GM19372 (cell line): ENCODE measurements at regions not wholly inside any gene's neighbourhood (a gene's known extent, or its start where the extent isn't known, plus 50 kb on each side); places are given as distances from the start of the nearest gene placed in this dataset.
"Not testable (repeated sequence)": the region's sequence is repeated elsewhere in the genome, so short reads cannot be mapped to it uniquely, and the experiment has no call there.

Source experiments
- ATAC-seq: cut with Tn5 transposase; IDR thresholded peaks from one replicate; pipeline ENCODE4 v1.9.1; 2021; ENCODE audit warnings: mild to moderate bottlenecking, low read depth, moderate library complexity; ENCODE audit not compliant: unreplicated experiment

GRCh38 chr15:96869790-96870189 lies 539.3 kb downstream of the NR2F2 start:
- ATAC-seq, result no peak

DNA sequence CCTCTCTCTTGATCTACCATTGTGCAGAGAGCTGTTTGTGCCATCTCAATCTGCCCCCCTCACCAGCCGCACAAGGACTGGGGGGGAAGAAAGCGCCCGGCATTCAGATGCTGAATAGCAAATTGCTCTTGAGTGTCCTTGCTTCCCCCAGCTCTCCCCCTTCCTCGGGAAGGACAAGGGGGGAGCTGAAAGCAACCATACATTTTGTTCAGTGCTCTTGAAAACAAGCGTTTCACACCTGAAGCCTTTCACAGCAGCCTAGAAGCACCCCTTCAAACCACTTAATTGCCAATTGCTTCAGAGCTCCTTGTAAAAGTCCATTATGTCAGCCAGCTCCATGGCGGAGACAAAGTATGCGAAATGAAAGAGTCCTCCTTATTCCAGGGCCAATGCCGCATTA lies 540.1 kb downstream of the NR2F2 start:
- no peak for ATAC-seq

GRCh38 chr15:96877442-96877841 lies 546.9 kb downstream of the NR2F2 start:
- ATAC-seq, result not testable (repeated sequence)

DNA sequence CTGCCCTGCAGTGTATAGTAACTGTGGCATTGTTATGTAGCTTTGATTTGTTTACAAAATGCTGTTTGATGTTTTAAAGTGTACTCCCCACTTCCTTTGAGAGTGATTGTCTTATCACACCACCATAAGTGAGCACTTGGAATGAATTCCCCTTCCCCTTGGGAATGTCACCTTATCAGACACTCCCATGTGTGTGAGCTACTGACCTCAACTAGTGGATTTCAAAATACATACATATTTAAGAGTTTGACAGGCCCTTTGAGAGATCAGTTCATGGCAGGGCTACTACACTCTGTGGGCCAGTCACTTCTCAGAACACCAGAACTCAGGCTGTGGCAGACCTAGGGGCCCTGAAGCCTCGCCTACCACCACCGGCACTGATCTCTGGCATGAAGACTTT lies 547.6 kb downstream of the NR2F2 start:
- no peak for ATAC-seq

DNA sequence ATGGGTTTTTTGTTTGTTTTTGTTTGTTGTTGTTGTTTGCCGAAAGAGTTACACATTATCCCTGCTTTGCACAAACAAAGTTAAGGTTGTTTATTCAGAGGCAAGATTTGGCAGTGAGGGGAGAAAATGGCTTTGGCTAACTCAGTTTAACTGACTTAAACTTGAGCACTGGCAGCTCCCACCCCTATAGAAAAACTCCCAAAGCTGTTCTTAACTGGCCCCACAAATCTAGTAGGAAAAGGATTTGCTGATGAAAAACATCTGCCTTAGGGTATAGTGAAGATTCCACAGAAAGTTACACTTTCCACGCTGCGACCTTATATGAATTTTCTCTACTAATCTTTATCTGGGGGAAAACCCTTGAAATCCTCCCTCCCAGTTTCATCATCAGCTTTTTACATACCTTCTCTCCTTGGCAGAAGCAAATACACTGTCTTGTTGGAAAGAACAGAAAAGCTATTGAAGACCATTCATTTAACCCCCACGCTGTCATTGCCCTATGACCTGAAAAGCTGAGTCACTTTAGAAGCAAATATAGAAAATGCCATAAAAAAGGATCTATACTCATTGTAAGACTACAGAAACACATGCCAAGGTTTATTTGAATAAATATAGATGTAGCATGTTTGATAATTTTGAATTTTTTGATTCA lies 551.7 kb downstream of the NR2F2 start:
- no peak for ATAC-seq

GRCh38 chr15:96887730-96888129 lies 557.2 kb downstream of the NR2F2 start:
- ATAC-seq, result no peak

DNA sequence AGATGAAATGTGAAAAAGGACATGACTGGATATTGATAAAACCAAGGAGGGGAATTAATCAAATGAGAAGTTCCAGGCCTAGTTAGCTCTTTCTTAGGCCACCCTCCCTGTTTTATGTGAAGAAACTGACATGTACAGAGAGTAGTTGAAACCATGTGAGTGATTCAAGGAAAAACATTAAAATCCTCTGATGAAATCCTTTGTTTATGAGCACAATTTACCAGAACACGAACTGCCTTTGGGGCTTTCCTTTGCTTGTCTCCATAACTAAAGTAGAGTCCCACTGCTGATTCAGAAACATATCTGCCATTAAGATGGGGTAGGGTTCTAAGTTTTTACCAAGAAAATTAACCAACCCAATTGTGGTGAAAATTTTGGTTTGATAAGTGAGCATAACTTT lies 558.3 kb downstream of the NR2F2 start:
- ATAC-seq, result no peak

DNA sequence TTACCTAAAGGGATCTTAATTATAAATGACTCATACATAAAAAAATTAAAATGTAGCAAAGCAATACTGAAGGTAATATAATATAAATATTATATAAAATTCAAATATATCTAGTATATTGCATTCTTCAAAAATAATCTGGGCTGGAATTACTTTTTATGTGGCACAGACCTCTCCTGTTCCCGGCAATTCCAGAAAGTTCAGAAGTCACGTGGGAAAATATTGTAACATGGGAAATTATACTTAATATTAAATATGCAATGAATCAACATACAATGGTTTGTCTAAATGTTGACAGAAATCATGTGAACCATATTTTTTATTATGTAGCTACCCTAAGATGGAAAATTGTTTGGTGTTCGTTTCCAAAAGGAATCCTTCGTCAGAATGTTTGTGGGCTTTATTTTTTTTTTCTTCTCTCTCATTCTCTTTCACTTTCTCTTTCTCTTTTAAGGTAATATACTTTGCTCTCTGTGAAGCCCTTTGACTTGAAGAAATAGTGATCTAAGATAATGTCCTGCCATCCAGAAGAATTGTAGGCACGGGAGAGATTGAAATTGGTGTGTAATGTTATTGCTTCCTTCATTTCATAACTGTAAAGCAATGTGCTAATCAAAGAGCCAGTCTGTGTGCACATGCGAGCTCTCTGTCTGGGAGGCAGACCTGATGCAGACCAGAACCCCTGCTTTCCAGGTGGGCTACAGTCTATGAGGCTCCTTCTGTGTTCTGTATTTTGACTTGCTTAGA lies 559.4 kb downstream of the NR2F2 start:
- no peak for ATAC-seq

- no peak for ATAC-seq
Observed at GRCh38 chr15:96891046-96891445, 560.5 kb downstream of the NR2F2 start.

DNA sequence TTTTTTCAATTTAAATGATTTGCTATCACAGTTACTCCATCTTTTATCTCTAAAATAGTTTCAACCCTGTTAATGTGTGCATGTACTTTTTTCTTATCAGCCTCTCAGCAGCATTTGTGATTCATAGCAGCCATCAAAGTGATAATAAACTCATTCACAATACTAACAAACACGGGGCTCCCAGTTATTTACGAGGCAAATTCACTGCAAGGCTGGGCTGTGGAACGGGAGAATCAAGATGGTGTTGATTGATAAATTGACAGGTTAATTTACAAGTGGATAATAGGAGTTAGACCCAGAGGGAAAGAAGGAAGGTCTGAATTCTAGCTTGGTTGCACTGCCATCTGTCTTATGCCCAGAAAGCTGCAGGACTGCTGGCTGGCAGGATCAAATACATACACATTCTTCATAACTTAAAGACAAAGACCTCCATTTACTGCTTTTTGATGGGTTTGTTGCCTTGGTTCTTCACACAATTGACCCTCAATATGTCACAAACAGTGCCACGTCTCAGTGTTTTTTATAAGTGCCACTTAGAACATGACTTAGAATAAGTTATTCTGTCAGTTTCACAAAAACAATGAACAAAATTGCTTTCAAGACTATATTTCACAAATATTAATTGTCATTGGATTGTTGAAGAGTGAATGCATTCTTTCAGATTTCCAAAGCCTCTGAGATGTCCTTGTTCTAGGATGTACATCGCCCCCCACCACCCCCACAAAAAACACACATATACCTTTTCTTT lies 562.8 kb downstream of the NR2F2 start:
- ATAC-seq, result no peak

DNA sequence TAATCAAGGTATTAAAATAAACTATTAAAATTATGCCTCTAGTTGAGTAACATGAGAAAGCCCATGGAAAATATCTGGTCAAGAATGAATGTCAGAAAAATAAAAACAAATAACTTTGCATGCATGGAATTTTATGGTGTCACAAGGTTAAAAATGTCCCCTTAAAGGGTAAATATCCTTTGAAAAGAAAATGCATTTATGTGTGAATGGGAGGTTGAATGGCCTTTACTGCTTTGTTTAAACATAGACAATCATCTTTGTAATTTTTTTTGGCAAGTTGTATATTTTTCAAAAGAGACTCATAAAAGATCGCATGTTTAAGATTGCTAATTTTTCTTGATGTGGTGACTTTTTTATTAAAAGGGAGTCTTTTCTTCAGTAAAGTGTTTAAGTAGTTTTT lies 564.2 kb downstream of the NR2F2 start:
- no peak for ATAC-seq

DNA sequence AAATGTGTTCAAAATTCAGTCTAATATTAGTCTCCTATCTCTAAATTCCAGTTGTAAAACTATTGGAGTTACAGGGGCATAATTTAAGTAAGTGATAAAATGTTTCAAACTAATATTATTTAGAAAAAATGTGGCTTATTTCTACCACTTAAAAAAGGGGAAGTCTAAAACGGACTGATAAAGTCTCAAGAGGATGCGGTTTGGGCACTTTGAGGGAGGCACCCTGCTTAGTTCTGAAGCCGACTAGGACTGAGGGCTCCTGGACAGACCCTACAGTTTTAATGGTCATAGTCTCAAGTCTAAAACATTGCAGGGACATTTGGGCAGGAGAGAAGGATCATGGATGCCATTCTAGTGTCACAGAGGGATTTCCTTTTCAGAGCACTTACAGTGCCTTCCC lies 566.3 kb downstream of the NR2F2 start:
- ATAC-seq, result no peak

- no peak for ATAC-seq
Observed at GRCh38 chr15:96914081-96914480, 583.6 kb downstream of the NR2F2 start.

DNA sequence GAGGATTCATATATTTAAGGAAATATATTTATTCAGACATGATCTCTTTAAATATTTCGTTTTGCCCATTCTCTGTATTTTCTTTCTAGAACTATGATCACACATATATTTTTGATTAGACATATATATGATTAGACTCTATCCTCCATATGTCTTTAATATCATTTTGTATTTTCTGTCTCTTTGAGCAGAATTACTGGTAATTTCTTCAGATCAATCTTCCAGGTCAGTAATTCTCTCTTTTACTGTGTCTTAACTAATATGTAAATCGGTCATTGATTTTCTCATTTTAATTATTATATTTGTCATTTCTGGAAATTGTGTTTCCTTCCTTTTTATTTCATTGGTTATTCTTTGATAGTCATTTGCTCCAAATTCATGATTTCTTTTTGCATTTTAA lies 586.2 kb downstream of the NR2F2 start:
- ATAC-seq, result no peak

GRCh38 chr15:96924570-96924969 lies 594.1 kb downstream of the NR2F2 start:
- no peak for ATAC-seq

- no peak for ATAC-seq
Observed at GRCh38 chr15:96947296-96948229, 617.1 kb downstream of the NR2F2 start.

DNA sequence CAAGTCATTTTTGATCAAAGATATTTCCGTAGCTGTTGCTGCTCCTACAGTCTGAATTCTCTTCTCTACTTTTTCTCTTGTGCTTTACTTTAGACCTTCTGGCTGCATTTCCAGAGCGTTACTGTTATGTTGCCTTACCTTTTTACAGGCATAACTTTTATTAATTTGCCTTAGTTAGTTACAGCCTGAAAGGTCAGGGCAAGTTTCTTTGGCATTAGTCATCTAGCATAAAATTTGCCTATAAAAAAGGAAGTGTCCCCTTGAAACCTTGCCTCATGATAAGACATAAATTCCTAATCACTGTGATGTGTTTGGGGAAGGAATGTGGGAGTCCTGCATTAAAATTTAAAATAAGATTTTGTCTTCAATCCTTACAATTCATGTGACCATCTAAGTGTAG lies 618.5 kb downstream of the NR2F2 start:
- ATAC-seq, result no peak

DNA sequence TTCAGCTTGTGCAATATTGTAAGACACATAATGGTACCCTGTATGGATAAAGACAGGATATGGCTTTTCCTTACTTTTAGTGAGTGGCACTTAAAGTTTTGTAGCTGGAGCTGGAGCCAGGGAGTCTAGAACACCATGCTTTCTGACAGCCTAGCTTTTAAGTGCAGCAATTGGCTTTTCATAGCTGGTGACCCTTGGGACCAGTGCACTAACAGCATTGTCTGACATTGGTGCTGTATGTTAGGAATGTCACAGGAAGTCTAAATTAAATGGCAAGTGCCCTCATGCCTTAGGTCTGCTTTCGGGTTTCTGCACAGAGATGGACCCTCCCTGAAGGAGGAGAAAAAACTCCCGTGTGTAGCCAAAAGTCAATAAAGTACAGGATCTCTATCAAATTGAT lies 628.2 kb downstream of the NR2F2 start:
- no peak for ATAC-seq

- ATAC-seq, result no peak
Observed at GRCh38 chr15:96959501-96959900, 629.0 kb downstream of the NR2F2 start.

DNA sequence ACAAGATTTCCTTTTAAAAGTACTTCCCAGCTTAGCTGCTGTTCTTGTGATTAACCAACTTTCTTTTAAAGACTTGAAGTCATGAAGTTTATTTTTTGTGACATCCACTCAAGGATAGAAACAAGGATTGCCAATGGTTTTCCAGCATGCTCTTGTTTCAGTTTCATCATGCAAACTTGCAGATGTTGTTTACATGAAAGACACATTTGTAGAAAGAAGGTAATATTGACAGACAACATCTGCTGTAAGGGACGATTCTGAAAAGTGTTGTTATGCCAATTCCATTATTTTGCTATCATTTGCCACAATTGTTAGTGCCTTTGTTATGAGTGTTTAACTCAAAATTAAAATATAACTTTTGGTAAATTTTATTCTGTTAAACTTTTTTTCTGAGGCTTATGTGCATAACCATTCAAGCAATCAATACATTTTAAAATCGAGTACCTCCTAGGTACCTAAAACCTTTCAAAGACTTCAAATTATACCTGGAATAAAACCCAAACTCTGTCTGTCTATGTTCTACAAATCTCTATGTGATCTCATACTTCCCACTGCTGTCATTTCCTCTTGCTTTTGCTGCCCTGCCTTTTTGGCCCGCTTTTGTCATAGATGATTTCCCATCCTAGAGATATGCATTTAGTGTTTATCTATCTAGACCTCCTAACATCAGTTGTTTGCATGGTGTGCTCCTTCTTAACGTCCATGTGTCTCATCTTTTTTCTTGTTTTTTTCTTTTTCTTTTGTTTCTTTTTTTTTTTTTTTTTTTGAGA lies 630.4 kb downstream of the NR2F2 start:
- no peak for ATAC-seq
